ENCODE measurements at regions not wholly inside any gene's neighbourhood (a gene's known extent, or its start where the extent isn't known, plus 50 kb on each side); places are given as distances from the start of the nearest gene placed in this dataset.
A peak's percentile ranks its signal among the peaks of the same experiment; 100 is the strongest.

- DNase-seq (no peak), ATAC-seq (no peak)
- TF ChIP-seq POLR2A (IDR thresholded peaks at IDR 0.05) (no peak), CTCF (IDR thresholded peaks at IDR 0.05) (no peak)
- Histone ChIP-seq H3K36me3 (replicated peaks in 1 of 2; ENCODE audit: insufficient read depth in 1 of 2, low read depth in 2 of 2) (no peaks in the 10 kb centered on the region), H3K9me3 (no peaks in the 10 kb centered on the region), H3K27ac (no peak overlapping the region), H3K27me3 (no peaks in the 10 kb centered on the region), H3K4me1 (peaks cover 6% of the 10 kb centered on the region), H3K4me3 (no peak overlapping the region)
- WGBS, 2 donors = 79 to 86% methylated on average over 2 of the region's 2 CpGs
- intact Hi-C loops (cut with DNase I) = no loop called here
Observed at GRCh38 chr4:177509226-177509745, 67.0 kb upstream of the AGA start.

- Histone ChIP-seq H3K4me3 (no peak overlapping the region), H3K4me1 (peaks cover 6% of the 10 kb centered on the region), H3K9me3 (no peaks in the 10 kb centered on the region), H3K27me3 (no peaks in the 10 kb centered on the region), H3K36me3 (replicated peaks in 1 of 2; ENCODE audit: insufficient read depth in 1 of 2, low read depth in 2 of 2) (no peaks in the 10 kb centered on the region), H3K27ac (no peak overlapping the region)
- no peak for TF ChIP-seq POLR2A (IDR thresholded peaks at IDR 0.05)
- no peak for TF ChIP-seq CTCF (IDR thresholded peaks at IDR 0.05)
- 40 to 53% methylated on average over 3 of the region's 3 CpGs for WGBS, 2 donors
- ATAC-seq (peak; percentile 58), DNase-seq (peak in 3 of 4 donors; percentile 29 to 40 (median 34))
- intact Hi-C loops (cut with DNase I) = no loop called here
Observed at GRCh38 chr4:177511611-177512010, 69.4 kb upstream of the AGA start.

- no peak for ATAC-seq
- Histone ChIP-seq H3K4me3 (no peak overlapping the region), H3K27me3 (no peaks in the 10 kb centered on the region), H3K27ac (no peak overlapping the region), H3K36me3 (replicated peaks in 1 of 2; ENCODE audit: insufficient read depth in 1 of 2, low read depth in 2 of 2) (no peaks in the 10 kb centered on the region), H3K4me1 (peaks cover 6% of the 10 kb centered on the region), H3K9me3 (no peaks in the 10 kb centered on the region)
- no peak for DNase-seq
- no peak for TF ChIP-seq POLR2A (IDR thresholded peaks at IDR 0.05)
- TF ChIP-seq CTCF (IDR thresholded peaks at IDR 0.05) = no peak
- intact Hi-C loops (cut with DNase I) = no loop called here
Observed at GRCh38 chr4:177512646-177513045, 70.4 kb upstream of the AGA start.

- intact Hi-C loops (cut with DNase I) = no loop called here
- Histone ChIP-seq H3K4me1 (no peaks in the 10 kb centered on the region), H3K9me3 (no peaks in the 10 kb centered on the region), H3K27me3 (no peaks in the 10 kb centered on the region), H3K27ac (no peak overlapping the region), H3K36me3 (replicated peaks in 1 of 2; ENCODE audit: insufficient read depth in 1 of 2, low read depth in 2 of 2) (no peaks in the 10 kb centered on the region), H3K4me3 (no peak overlapping the region)
- 84 to 88% methylated on average over 2 of the region's 2 CpGs for WGBS, 2 donors
- DNase-seq (no peak), ATAC-seq (no peak)
- TF ChIP-seq CTCF (IDR thresholded peaks at IDR 0.05) = no peak
- no peak for TF ChIP-seq POLR2A (IDR thresholded peaks at IDR 0.05)
Observed at GRCh38 chr4:177517862-177518261, 75.6 kb upstream of the AGA start.

GRCh38 chr4:177519481-177520260 lies 77.4 kb upstream of the AGA start:
- WGBS, 2 donors = 82 to 87% methylated on average over 7 of the region's 7 CpGs
- Histone ChIP-seq H3K27me3 (no peaks in the 10 kb centered on the region), H3K9me3 (no peaks in the 10 kb centered on the region), H3K36me3 (replicated peaks in 1 of 2; ENCODE audit: insufficient read depth in 1 of 2, low read depth in 2 of 2) (no peaks in the 10 kb centered on the region), H3K27ac (no peak overlapping the region), H3K4me1 (no peaks in the 10 kb centered on the region), H3K4me3 (no peak overlapping the region)
- no peak for DNase-seq
- intact Hi-C loops (cut with DNase I) = no loop called here
- TF ChIP-seq CTCF (IDR thresholded peaks at IDR 0.05) (no peak), POLR2A (IDR thresholded peaks at IDR 0.05) (no peak)
- ATAC-seq = no peak
